ENCODE measurements at regions not wholly inside any gene's neighbourhood (a gene's known extent, or its start where the extent isn't known, plus 50 kb on each side); places are given as distances from the start of the nearest gene placed in this dataset.
"Not testable (repeated sequence)": the region's sequence is repeated elsewhere in the genome, so short reads cannot be mapped to it uniquely, and the experiment has no call there.

- Mint-ChIP-seq H3K4me1 (ENCODE audit: low read depth) (no peaks in the 10 kb centered on the region), H3K27ac (no peak overlapping the region), H3K36me3 (ENCODE audit: low read depth) (no peaks in the 10 kb centered on the region), H3K4me3 (no peak overlapping the region), H3K27me3 (ENCODE audit: low read depth) (no peaks in the 10 kb centered on the region), H3K9me3 (ENCODE audit: insufficient read depth) (no peaks in the 10 kb centered on the region)
- ChIA-PET POLR2A (no interaction called here), CTCF (no interaction called here)
- no peak for DNase-seq
- ATAC-seq: no peak
Observed at GRCh38 chr7:87007038-87007437, 52.4 kb downstream of the ELAPOR2 start.

GRCh38 chr7:87004956-87005355 lies 54.5 kb downstream of the ELAPOR2 start:
- no peaks in the 10 kb centered on the region for H3K36me3 Mint-ChIP-seq (ENCODE audit: low read depth)
- H3K27me3 Mint-ChIP-seq (ENCODE audit: low read depth): peaks cover 1% of the 10 kb centered on the region
- CTCF ChIA-PET: no interaction called here
- POLR2A ChIA-PET: interaction anchor here (1.1 kb wide), 1 partner anchor 9 kb away, joined by 3 read pairs; no protein-coding TSS in a partner anchor
- no peaks in the 10 kb centered on the region for H3K9me3 Mint-ChIP-seq (ENCODE audit: insufficient read depth)
- H3K4me3 Mint-ChIP-seq: no peak overlapping the region
- H3K27ac Mint-ChIP-seq: no peak overlapping the region
- no peak for ATAC-seq
- no peak for DNase-seq
- H3K4me1 Mint-ChIP-seq (ENCODE audit: low read depth): no peaks in the 10 kb centered on the region

- ATAC-seq (no peak), DNase-seq (no peak)
- no peak overlapping the region for H3K27ac Mint-ChIP-seq
- ChIA-PET POLR2A (interaction anchor here (1.1 kb wide), 1 partner anchor 9 kb away, joined by 3 read pairs; no protein-coding TSS in a partner anchor), CTCF (no interaction called here)
- peaks cover 3% of the 10 kb centered on the region for H3K27me3 Mint-ChIP-seq (ENCODE audit: low read depth)
- H3K4me3 Mint-ChIP-seq: no peak overlapping the region
- no peaks in the 10 kb centered on the region for H3K4me1 Mint-ChIP-seq (ENCODE audit: low read depth)
- H3K9me3 Mint-ChIP-seq (ENCODE audit: insufficient read depth): no peaks in the 10 kb centered on the region
- no peaks in the 10 kb centered on the region for H3K36me3 Mint-ChIP-seq (ENCODE audit: low read depth)
Observed at GRCh38 chr7:87003872-87004798, 55.3 kb downstream of the ELAPOR2 start.

- CTCF ChIA-PET: interaction anchor here (1.1 to 1.2 kb wide), 2 partner anchors 9 to 60 kb away, joined by 3 read pairs; no protein-coding TSS in a partner anchor
- Mint-ChIP-seq H3K4me3 (no peak overlapping the region), H3K36me3 (ENCODE audit: low read depth) (no peaks in the 10 kb centered on the region), H3K4me1 (ENCODE audit: low read depth) (no peaks in the 10 kb centered on the region), H3K27ac (no peak overlapping the region), H3K9me3 (ENCODE audit: insufficient read depth) (no peaks in the 10 kb centered on the region), H3K27me3 (ENCODE audit: low read depth) (peaks cover 7% of the 10 kb centered on the region)
- no peak for ATAC-seq
- no peak for DNase-seq
- POLR2A ChIA-PET: no interaction called here
Observed at GRCh38 chr7:87001214-87001613, 58.2 kb downstream of the ELAPOR2 start.

GRCh38 chr7:87000344-87000743 lies 59.1 kb downstream of the ELAPOR2 start:
- DNase-seq (no peak), ATAC-seq (no peak)
- no peaks in the 10 kb centered on the region for H3K9me3 Mint-ChIP-seq (ENCODE audit: insufficient read depth)
- ChIA-PET CTCF (interaction anchor here (0.5 to 1.1 kb wide), 2 partner anchors 61 to 137 kb away, joined by 3 read pairs; no protein-coding TSS in a partner anchor), POLR2A (no interaction called here)
- no peaks in the 10 kb centered on the region for H3K4me1 Mint-ChIP-seq (ENCODE audit: low read depth)
- no peak overlapping the region for H3K27ac Mint-ChIP-seq
- H3K27me3 Mint-ChIP-seq (ENCODE audit: low read depth): peaks cover 7% of the 10 kb centered on the region
- H3K36me3 Mint-ChIP-seq (ENCODE audit: low read depth): no peaks in the 10 kb centered on the region
- H3K4me3 Mint-ChIP-seq: no peak overlapping the region

- no peak overlapping the region for H3K4me3 Mint-ChIP-seq
- no peaks in the 10 kb centered on the region for H3K4me1 Mint-ChIP-seq (ENCODE audit: low read depth)
- H3K27ac Mint-ChIP-seq: no peak overlapping the region
- no peaks in the 10 kb centered on the region for H3K9me3 Mint-ChIP-seq (ENCODE audit: insufficient read depth)
- ChIA-PET POLR2A (no interaction called here), CTCF (no interaction called here)
- DNase-seq: no peak
- no peaks in the 10 kb centered on the region for H3K36me3 Mint-ChIP-seq (ENCODE audit: low read depth)
- peaks cover 7% of the 10 kb centered on the region for H3K27me3 Mint-ChIP-seq (ENCODE audit: low read depth)
- no peak for ATAC-seq
Observed at GRCh38 chr7:86999750-87000149, 59.7 kb downstream of the ELAPOR2 start.

GRCh38 chr7:86995814-86996213 lies 63.6 kb downstream of the ELAPOR2 start:
- no peaks in the 10 kb centered on the region for H3K36me3 Mint-ChIP-seq (ENCODE audit: low read depth)
- H3K27me3 Mint-ChIP-seq (ENCODE audit: low read depth): peaks cover 7% of the 10 kb centered on the region
- ChIA-PET CTCF (no interaction called here), POLR2A (no interaction called here)
- no peak overlapping the region for H3K27ac Mint-ChIP-seq
- H3K4me1 Mint-ChIP-seq (ENCODE audit: low read depth): no peaks in the 10 kb centered on the region
- H3K9me3 Mint-ChIP-seq (ENCODE audit: insufficient read depth): no peaks in the 10 kb centered on the region
- ATAC-seq (no peak), DNase-seq (no peak)
- no peak overlapping the region for H3K4me3 Mint-ChIP-seq

- Mint-ChIP-seq H3K4me3 (no peak overlapping the region), H3K4me1 (ENCODE audit: low read depth) (no peaks in the 10 kb centered on the region), H3K36me3 (ENCODE audit: low read depth) (no peaks in the 10 kb centered on the region), H3K9me3 (ENCODE audit: insufficient read depth) (no peaks in the 10 kb centered on the region), H3K27me3 (ENCODE audit: low read depth) (peaks cover 7% of the 10 kb centered on the region), H3K27ac (no peak overlapping the region)
- ChIA-PET POLR2A (no interaction called here), CTCF (interaction anchor here (1.2 kb wide), 1 partner anchor 19 kb away, joined by 3 read pairs; no protein-coding TSS in a partner anchor)
- DNase-seq: no peak
- ATAC-seq: no peak
Observed at GRCh38 chr7:86995052-86995725, 64.3 kb downstream of the ELAPOR2 start.

GRCh38 chr7:86991771-86992191 lies 67.7 kb downstream of the ELAPOR2 start:
- ChIA-PET POLR2A (no interaction called here), CTCF (interaction anchor here (1.1 to 1.2 kb wide), 3 partner anchors 9 to 47 kb away, joined by 3 read pairs; no protein-coding TSS in a partner anchor)
- Mint-ChIP-seq H3K27ac (no peak overlapping the region), H3K9me3 (ENCODE audit: insufficient read depth) (no peaks in the 10 kb centered on the region), H3K36me3 (ENCODE audit: low read depth) (no peaks in the 10 kb centered on the region), H3K27me3 (ENCODE audit: low read depth) (peaks cover 3% of the 10 kb centered on the region), H3K4me3 (no peak overlapping the region), H3K4me1 (ENCODE audit: low read depth) (no peaks in the 10 kb centered on the region)
- ATAC-seq (no peak), DNase-seq (no peak)

GRCh38 chr7:86991093-86991769 lies 68.2 kb downstream of the ELAPOR2 start:
- H3K36me3 Mint-ChIP-seq (ENCODE audit: low read depth): no peaks in the 10 kb centered on the region
- H3K4me3 Mint-ChIP-seq: no peak overlapping the region
- H3K9me3 Mint-ChIP-seq (ENCODE audit: insufficient read depth): no peaks in the 10 kb centered on the region
- H3K4me1 Mint-ChIP-seq (ENCODE audit: low read depth): no peaks in the 10 kb centered on the region
- H3K27ac Mint-ChIP-seq: no peak overlapping the region
- ATAC-seq (no peak), DNase-seq (no peak)
- peaks cover 3% of the 10 kb centered on the region for H3K27me3 Mint-ChIP-seq (ENCODE audit: low read depth)
- CTCF ChIA-PET: interaction anchor here (1.1 kb wide), 1 partner anchor 64 kb away, joined by 3 read pairs; no protein-coding TSS in a partner anchor
- POLR2A ChIA-PET: no interaction called here

- peaks cover 5% of the 10 kb centered on the region for H3K9me3 Mint-ChIP-seq (ENCODE audit: insufficient read depth)
- no peaks in the 10 kb centered on the region for H3K4me1 Mint-ChIP-seq (ENCODE audit: low read depth)
- H3K27me3 Mint-ChIP-seq (ENCODE audit: low read depth): peaks cover 3% of the 10 kb centered on the region
- ChIA-PET CTCF (no interaction called here), POLR2A (interaction anchor here (0.8 kb wide), 1 partner anchor 69 kb away, joined by 3 read pairs; no protein-coding TSS in a partner anchor)
- no peaks in the 10 kb centered on the region for H3K36me3 Mint-ChIP-seq (ENCODE audit: low read depth)
- no peak overlapping the region for H3K27ac Mint-ChIP-seq
- DNase-seq: no peak
- ATAC-seq: no peak
- no peak overlapping the region for H3K4me3 Mint-ChIP-seq
Observed at GRCh38 chr7:86989407-86989806, 70.0 kb downstream of the ELAPOR2 start.

- DNase-seq; H3K27ac Mint-ChIP-seq; CTCF ChIA-PET; H3K4me3 Mint-ChIP-seq; H3K36me3 Mint-ChIP-seq (ENCODE audit: low read depth); H3K4me1 Mint-ChIP-seq (ENCODE audit: low read depth); POLR2A ChIA-PET; ATAC-seq; H3K27me3 Mint-ChIP-seq (ENCODE audit: low read depth); H3K9me3 Mint-ChIP-seq (ENCODE audit: insufficient read depth): not testable (repeated sequence)
Observed at GRCh38 chr7:86987834-86988233, 71.6 kb downstream of the ELAPOR2 start.
